A673 (cell line): ENCODE measurements at regions not wholly inside any gene's neighbourhood (a gene's known extent, or its start where the extent isn't known, plus 50 kb on each side); places are given as distances from the start of the nearest gene placed in this dataset.

Experiments
- CTCF ChIP-seq: fragments of 300-800, 200-600 bp; sonication (generic); conservative IDR thresholded peaks from 2 replicates; pipeline ENCODE4 v1.5.1; 2017; ENCODE audit warnings: low read depth, mild to moderate bottlenecking, antibody characterized with exemption, low read length, moderate library complexity, mixed read lengths
- EZH2 ChIP-seq: fragments of 200-600 bp; sonication (generic); IDR thresholded peaks from 2 replicates; pipeline ENCODE4 v1.6.1; 2017; ENCODE audit warnings: borderline replicate concordance, low read depth, mild to moderate bottlenecking, mixed read lengths, antibody characterized with exemption, low read length; ENCODE audit not compliant: poor library complexity, severe bottlenecking

- TF ChIP-seq CTCF = no peak
- TF ChIP-seq EZH2 = no peak
Measured at GRCh38 chr3:106809041-106809440, 568.2 kb upstream of the CCDC54 start.
